SK-MEL-5 (cell line): ENCODE measurements at regions not wholly inside any gene's neighbourhood (a gene's known extent, or its start where the extent isn't known, plus 50 kb on each side); places are given as distances from the start of the nearest gene placed in this dataset.
"Not testable (repeated sequence)": the region's sequence is repeated elsewhere in the genome, so short reads cannot be mapped to it uniquely, and the experiment has no call there.

ENCODE experiments used
- DNase-seq: peaks from one replicate; pipeline ENCODE4 v3.0.0-alpha.2; 2016; ENCODE audit warnings: low read depth, low spot score
- in situ Hi-C: cut with HindIII; loops from 2 replicates; pipeline ENCODE4 v1.10.0; 2016; ENCODE audit warnings: low sequenced_read_pairs, high pct_unique_total_duplicates, low pct_unique_long_range_greater_than_20kb

GRCh38 chr7:149595078-149595477 is 97.5 kb upstream of the ZNF746 start:
- DNase-seq: no peak
- in situ Hi-C loops: no loop called here

- in situ Hi-C loops: no loop called here
- no peak for DNase-seq
Measured at GRCh38 chr7:149588930-149589329, 91.3 kb upstream of the ZNF746 start.

- in situ Hi-C loops: no loop called here
- DNase-seq: no peak
Measured at GRCh38 chr7:149586646-149587645, 89.3 kb upstream of the ZNF746 start.

- DNase-seq: no peak
- in situ Hi-C loops: no loop called here
Measured at GRCh38 chr7:149584530-149584929, 86.9 kb upstream of the ZNF746 start.

GRCh38 chr7:149584009-149584408 is 86.4 kb upstream of the ZNF746 start:
- DNase-seq: no peak
- in situ Hi-C loops: no loop called here

- in situ Hi-C loops: no loop called here
Measured at GRCh38 chr7:149580328-149580727, 82.7 kb upstream of the ZNF746 start.

GRCh38 chr7:149579365-149579764 is 81.8 kb upstream of the ZNF746 start:
- DNase-seq, in situ Hi-C loops: not testable (repeated sequence)

More at GRCh38 chr7:149580328-149580727, 82.7 kb upstream of the ZNF746 start:
- no peak for DNase-seq

- DNase-seq, in situ Hi-C loops: not testable (repeated sequence)
Measured at GRCh38 chr7:149574428-149574827, 76.8 kb upstream of the ZNF746 start.

GRCh38 chr7:149573519-149573918 is 75.9 kb upstream of the ZNF746 start:
- DNase-seq: no peak
- in situ Hi-C loops: no loop called here

GRCh38 chr7:149572920-149573319 is 75.3 kb upstream of the ZNF746 start:
- in situ Hi-C loops, DNase-seq: not testable (repeated sequence)

GRCh38 chr7:149570784-149571183 is 73.2 kb upstream of the ZNF746 start:
- in situ Hi-C loops: no loop called here
- DNase-seq: no peak

- in situ Hi-C loops: no loop called here
- DNase-seq: no peak
Measured at GRCh38 chr7:149569726-149570422, 72.3 kb upstream of the ZNF746 start.

GRCh38 chr7:149569025-149569725 is 71.6 kb upstream of the ZNF746 start:
- DNase-seq: no peak
- in situ Hi-C loops: no loop called here

- in situ Hi-C loops: no loop called here
- no peak for DNase-seq
Measured at GRCh38 chr7:149568218-149568617, 70.6 kb upstream of the ZNF746 start.

GRCh38 chr7:149566103-149566502 is 68.5 kb upstream of the ZNF746 start:
- in situ Hi-C loops: no loop called here
- DNase-seq: no peak

GRCh38 chr7:149565096-149565382 is 67.4 kb upstream of the ZNF746 start:
- DNase-seq: no peak
- in situ Hi-C loops: no loop called here

GRCh38 chr7:149564340-149565095 is 66.9 kb upstream of the ZNF746 start:
- in situ Hi-C loops: no loop called here
- DNase-seq: no peak

GRCh38 chr7:149562602-149563001 is 65.0 kb upstream of the ZNF746 start:
- DNase-seq: no peak

More at GRCh38 chr7:149562602-149563001, 65.0 kb upstream of the ZNF746 start:
- in situ Hi-C loops: no loop called here
